SK-N-MC (cell line): ENCODE measurements at regions not wholly inside any gene's neighbourhood (a gene's known extent, or its start where the extent isn't known, plus 50 kb on each side); places are given as distances from the start of the nearest gene placed in this dataset.

Experiments
- EZH2 ChIP-seq: fragments of 200-600 bp; sonication (generic); IDR thresholded peaks from one replicate; pipeline ENCODE4 v1.6.1; 2017; ENCODE audit warnings: antibody characterized with exemption
- POLR2AphosphoS5 ChIP-seq: IDR thresholded peaks from 2 replicates; pipeline ENCODE4 v1.6.1; 2012; ENCODE audit warnings: mild to moderate bottlenecking, low read depth, low read length, borderline replicate concordance

DNA sequence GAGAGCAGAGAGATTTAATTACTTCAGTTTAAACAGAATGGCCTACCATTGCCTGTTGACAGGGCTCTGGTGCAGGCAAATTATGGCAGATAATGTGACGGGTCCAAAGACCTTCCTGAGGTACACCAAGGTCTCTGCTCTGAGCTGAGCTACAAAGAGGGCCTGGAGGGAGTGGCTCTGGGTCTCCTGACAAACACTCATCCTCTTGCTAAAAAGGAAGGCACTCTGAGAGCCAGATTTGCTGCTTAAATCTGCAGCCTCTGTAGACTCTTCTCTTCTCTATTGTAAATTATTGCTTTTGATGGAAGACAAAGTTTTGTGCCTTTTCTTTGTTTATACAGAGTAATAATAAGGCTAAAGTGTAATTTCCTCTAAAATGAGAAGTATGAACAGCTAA is 529.5 kb upstream of the FZD8 start:
- TF ChIP-seq POLR2AphosphoS5, result no peak
- TF ChIP-seq EZH2, result no peak
